ENCODE measurements at regions not wholly inside any gene's neighbourhood (a gene's known extent, or its start where the extent isn't known, plus 50 kb on each side); places are given as distances from the start of the nearest gene placed in this dataset.

DNA sequence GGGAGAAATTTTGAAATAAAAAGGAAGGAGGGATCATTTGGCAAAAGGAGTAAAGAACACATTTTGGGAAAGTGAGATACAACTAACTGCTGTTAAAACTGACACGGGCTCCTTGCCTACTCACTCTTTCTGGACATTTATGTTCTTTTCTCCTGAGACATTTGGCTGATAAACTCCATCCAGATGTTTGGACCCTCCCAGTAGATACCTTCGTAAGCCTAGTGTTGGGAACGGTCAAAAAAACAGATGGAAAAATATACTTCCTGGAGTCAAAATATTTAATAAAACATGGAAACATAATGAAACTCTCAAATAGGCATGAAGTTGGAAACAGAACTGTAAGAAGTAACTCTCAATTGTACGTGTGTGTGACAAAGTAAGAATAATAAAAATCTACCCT lies 360.1 kb upstream of the RIOK2 start:
- no peak for DNase-seq (ENCODE audit: extremely low spot score)
- TF ChIP-seq L3MBTL2 (conservative IDR thresholded peaks at IDR 0.05) (no peak), HDGF (IDR thresholded peaks at IDR 0.05; ENCODE audit: borderline replicate concordance) (no peak)
- TF ChIP-seq, protein P1, sequence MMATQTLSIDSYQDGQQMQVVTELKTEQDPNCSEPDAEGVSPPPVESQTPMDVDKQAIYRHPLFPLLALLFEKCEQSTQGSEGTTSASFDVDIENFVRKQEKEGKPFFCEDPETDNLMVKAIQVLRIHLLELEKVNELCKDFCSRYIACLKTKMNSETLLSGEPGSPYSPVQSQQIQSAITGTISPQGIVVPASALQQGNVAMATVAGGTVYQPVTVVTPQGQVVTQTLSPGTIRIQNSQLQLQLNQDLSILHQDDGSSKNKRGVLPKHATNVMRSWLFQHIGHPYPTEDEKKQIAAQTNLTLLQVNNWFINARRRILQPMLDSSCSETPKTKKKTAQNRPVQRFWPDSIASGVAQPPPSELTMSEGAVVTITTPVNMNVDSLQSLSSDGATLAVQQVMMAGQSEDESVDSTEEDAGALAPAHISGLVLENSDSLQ (IDR thresholded peaks at IDR 0.05) = no peak
- ChIA-PET CTCF (no interaction called here), POLR2A (no interaction called here)

DNA sequence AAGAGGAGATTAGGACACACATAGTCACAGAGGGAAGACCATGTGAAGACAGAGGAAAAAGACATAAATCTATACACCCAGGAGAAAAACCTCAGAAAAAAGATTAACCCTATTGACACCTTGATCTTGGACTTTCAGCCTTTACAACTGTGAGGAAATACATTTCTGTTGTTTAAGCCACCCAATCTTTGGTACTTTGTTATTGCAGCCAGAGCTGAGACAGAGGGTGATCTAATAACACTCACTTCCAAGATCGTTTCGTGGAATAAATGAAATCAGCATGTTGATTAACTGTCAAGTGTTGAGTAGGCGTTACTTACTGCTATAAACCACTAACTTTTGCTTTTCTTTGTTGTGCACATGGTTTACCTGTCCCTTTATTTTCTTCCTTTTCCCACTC lies 361.2 kb upstream of the RIOK2 start:
- ChIA-PET POLR2A (no interaction called here), CTCF (interaction anchor here (1.1 kb wide), 1 partner anchor 11 kb away, joined by 3 read pairs; no protein-coding TSS in a partner anchor)
- TF ChIP-seq TARDBP (IDR thresholded peaks at IDR 0.05) = no peak
- no peak for TF ChIP-seq FOXK2 (IDR thresholded peaks at IDR 0.05)
- no peak for TF ChIP-seq ELF4 (IDR thresholded peaks at IDR 0.05)
- no peak for TF ChIP-seq NFRKB (IDR thresholded peaks at IDR 0.05)
- no peak for TF ChIP-seq ZNF384 (IDR thresholded peaks at IDR 0.05)
- no peak for TF ChIP-seq SUZ12 (IDR thresholded peaks at IDR 0.05)
- DNase-seq (ENCODE audit: extremely low spot score) = no peak

DNA sequence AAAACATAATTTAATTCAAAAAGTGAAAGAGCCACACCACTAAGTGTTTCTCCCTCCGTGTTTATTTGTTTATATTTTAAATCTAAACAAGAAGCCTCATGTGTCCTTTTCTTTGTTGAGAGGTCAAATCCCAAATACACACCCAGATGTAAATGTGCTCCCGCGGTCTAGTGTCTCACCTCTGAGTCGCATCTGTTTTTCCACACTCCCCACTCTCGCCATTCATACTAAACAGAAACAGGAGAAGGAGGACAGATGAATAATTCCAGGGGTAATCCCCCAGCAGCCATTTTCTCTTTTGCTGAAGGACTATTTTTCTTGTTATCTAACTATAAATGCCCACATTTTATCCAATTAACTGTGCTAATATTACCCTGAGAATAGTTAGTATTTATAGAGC lies 361.6 kb upstream of the RIOK2 start:
- CTCF ChIA-PET = interaction anchor here (1.1 kb wide), 1 partner anchor 11 kb away, joined by 3 read pairs; no protein-coding TSS in a partner anchor

DNA sequence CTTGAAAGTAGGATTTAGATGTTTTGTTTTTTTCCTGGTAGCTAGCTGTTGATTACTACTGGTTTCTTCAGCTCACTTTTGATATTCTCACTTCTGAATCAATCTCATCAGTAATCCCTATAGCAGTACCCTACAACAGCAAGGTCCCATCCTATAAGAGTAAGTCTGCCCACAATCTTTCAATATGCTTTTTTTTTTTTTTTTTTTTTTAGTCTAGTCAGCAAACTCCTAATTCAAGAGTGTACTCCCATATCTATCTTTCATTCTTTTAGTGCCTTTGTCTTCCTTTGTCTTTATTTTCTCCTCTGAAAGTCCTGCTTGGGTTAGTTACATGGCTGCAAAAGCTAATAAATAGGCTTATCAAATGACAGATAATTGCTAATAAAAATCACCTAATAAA lies 362.4 kb upstream of the RIOK2 start:
- no peak for DNase-seq (ENCODE audit: extremely low spot score)
- TF ChIP-seq FOXK2 (IDR thresholded peaks at IDR 0.05) (no peak), ZNF384 (IDR thresholded peaks at IDR 0.05) (no peak), HDGF (IDR thresholded peaks at IDR 0.05; ENCODE audit: borderline replicate concordance) (no peak), SP1 (IDR thresholded peaks at IDR 0.05) (no peak), TARDBP (IDR thresholded peaks at IDR 0.05) (no peak), ELF4 (IDR thresholded peaks at IDR 0.05) (no peak), BHLHE40 (IDR thresholded peaks at IDR 0.05; ENCODE audit: borderline replicate concordance) (no peak), FOXM1 (IDR thresholded peaks at IDR 0.05; ENCODE audit: borderline replicate concordance) (no peak), FOXA1 (IDR thresholded peaks at IDR 0.05) (no peak), NFRKB (IDR thresholded peaks at IDR 0.05) (no peak), CTBP1 (IDR thresholded peaks at IDR 0.05; ENCODE audit: borderline replicate concordance) (no peak), L3MBTL2 (conservative IDR thresholded peaks at IDR 0.05) (no peak)
- ChIA-PET CTCF (interaction anchor here (1.1 kb wide), 1 partner anchor 12 kb away, joined by 3 read pairs; no protein-coding TSS in a partner anchor), POLR2A (no interaction called here)

More for the DNA sequence above, 361.6 kb upstream of the RIOK2 start:
- DNase-seq (ENCODE audit: extremely low spot score) = no peak
- POLR2A ChIA-PET = no interaction called here
- TF ChIP-seq NFRKB (IDR thresholded peaks at IDR 0.05) (no peak), FOXM1 (IDR thresholded peaks at IDR 0.05; ENCODE audit: borderline replicate concordance) (no peak), HDGF (IDR thresholded peaks at IDR 0.05; ENCODE audit: borderline replicate concordance) (no peak), CTBP1 (IDR thresholded peaks at IDR 0.05; ENCODE audit: borderline replicate concordance) (no peak)
- TF ChIP-seq, protein P1 (IDR thresholded peaks at IDR 0.05) = no peak

DNA sequence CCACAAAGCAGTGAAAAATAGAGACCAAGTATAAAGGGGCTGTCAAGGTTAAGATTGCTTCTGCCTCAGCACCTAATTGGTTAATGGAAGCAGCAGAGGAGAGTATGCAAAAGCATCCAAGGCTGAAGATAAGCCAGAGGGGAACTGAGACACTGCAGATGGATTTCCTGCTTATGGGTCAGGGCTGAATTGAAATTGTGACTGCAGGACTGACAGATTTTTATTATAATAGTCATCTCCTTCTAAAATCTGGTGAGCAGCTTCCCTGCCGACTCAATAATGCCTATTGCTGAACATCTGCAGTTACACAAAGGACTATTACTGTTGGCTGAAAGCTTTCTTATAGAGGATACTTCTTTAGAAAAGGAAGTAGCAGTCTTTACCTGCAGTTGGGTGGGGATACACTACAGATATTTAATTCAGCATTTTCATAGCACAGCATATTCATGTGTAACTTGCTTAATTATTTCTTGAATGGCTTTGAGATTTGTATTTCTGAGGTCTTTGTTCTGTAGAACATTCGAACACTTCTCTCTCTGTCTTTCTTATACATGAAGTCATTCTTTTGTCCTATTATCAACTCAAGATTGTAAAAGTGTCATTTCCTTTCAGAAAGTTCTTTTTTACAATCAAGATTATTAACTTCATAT lies 363.0 kb upstream of the RIOK2 start:
- no peak for TF ChIP-seq SP1 (IDR thresholded peaks at IDR 0.05)
- no peak for DNase-seq (ENCODE audit: extremely low spot score)
- POLR2A ChIA-PET = no interaction called here
- CTCF ChIA-PET = interaction anchor here (0.7 kb wide), 1 partner anchor 1084 kb away, joined by 4 read pairs; no protein-coding TSS in a partner anchor

DNA sequence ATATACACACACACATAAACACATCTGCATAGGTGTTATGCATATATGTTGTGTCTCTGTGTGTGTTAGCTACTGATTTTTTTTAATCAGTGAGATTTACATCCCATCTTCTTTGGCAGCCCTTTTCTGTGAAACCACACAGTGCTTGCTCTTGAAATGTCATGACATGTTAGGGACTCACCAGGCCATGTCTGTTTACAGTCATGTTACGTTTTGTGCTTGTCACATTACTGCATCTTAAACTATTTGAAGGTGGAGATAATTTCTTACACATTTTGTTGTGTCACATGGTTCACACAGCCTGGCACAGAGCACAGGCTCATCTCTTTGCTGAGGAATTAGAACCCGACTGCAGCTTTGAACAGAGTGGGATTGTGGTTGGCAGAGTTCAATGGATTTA lies 364.4 kb upstream of the RIOK2 start:
- POLR2A ChIA-PET = no interaction called here
- CTCF ChIA-PET = no interaction called here
- no peak for TF ChIP-seq LEF1 (IDR thresholded peaks at IDR 0.05; ENCODE audit: borderline replicate concordance)
- no peak for TF ChIP-seq HDGF (IDR thresholded peaks at IDR 0.05; ENCODE audit: borderline replicate concordance)
- TF ChIP-seq FOXA1 (IDR thresholded peaks at IDR 0.05) = no peak
- no peak for TF ChIP-seq TARDBP (IDR thresholded peaks at IDR 0.05)
- no peak for TF ChIP-seq ARNT (IDR thresholded peaks at IDR 0.05)
- TF ChIP-seq ELF4 (IDR thresholded peaks at IDR 0.05) = no peak
- no peak for TF ChIP-seq NFRKB (IDR thresholded peaks at IDR 0.05)
- TF ChIP-seq SUZ12 (IDR thresholded peaks at IDR 0.05) = no peak
- no peak for TF ChIP-seq FOXK2 (IDR thresholded peaks at IDR 0.05)
- TF ChIP-seq CTBP1 (IDR thresholded peaks at IDR 0.05; ENCODE audit: borderline replicate concordance) = no peak
- no peak for TF ChIP-seq ZNF384 (IDR thresholded peaks at IDR 0.05)
- TF ChIP-seq BHLHE40 (IDR thresholded peaks at IDR 0.05; ENCODE audit: borderline replicate concordance) = no peak
- DNase-seq (ENCODE audit: extremely low spot score) = no peak

DNA sequence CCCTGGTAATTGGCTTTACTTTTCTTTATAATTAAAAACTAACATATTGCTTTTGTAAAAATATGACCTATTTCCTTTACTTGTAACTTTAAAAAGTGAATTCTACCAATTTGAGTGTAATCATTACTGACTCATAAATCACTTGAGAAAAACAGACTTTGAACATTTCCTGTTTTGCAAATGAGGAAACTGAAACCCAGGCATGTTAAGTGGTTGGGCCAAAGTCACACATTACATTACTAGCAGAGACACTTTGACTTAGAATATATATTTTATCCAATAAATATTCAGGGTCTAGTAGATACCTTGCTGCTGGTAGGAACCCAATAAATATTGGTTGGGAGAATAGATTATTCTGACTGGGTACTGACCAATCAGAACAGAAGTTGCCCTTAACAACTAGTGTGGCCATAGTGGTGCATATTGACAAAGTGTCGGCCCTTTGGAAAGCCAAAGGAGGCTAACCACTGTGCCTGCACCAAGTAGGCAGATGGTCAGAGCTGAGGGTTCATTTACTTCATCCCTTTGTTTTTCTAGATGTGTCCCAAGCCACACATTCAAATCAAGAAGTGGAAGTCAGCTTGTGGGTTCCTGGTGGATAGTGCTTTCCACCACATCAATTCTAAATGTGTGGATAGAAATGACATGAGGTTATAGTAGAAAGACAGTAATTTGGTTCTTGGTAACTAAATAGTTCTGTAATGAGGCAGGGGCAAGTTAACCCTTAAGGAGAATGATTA lies 365.1 kb upstream of the RIOK2 start:
- TF ChIP-seq LEF1 (IDR thresholded peaks at IDR 0.05; ENCODE audit: borderline replicate concordance) (no peak), NFRKB (IDR thresholded peaks at IDR 0.05) (no peak), FOXM1 (IDR thresholded peaks at IDR 0.05; ENCODE audit: borderline replicate concordance) (no peak), FOXK2 (IDR thresholded peaks at IDR 0.05) (no peak), ELF4 (IDR thresholded peaks at IDR 0.05) (no peak), CTBP1 (IDR thresholded peaks at IDR 0.05; ENCODE audit: borderline replicate concordance) (no peak), L3MBTL2 (conservative IDR thresholded peaks at IDR 0.05) (no peak), ZNF384 (IDR thresholded peaks at IDR 0.05) (no peak), FOXA1 (IDR thresholded peaks at IDR 0.05) (no peak), HDGF (IDR thresholded peaks at IDR 0.05; ENCODE audit: borderline replicate concordance) (no peak), ARNT (IDR thresholded peaks at IDR 0.05) (no peak), BHLHE40 (IDR thresholded peaks at IDR 0.05; ENCODE audit: borderline replicate concordance) (no peak)
- TF ChIP-seq, protein P1 (IDR thresholded peaks at IDR 0.05) = no peak
- POLR2A ChIA-PET = no interaction called here
- no peak for DNase-seq (ENCODE audit: extremely low spot score)
- CTCF ChIA-PET = interaction anchor here (1.2 kb wide), 1 partner anchor 14 kb away, joined by 4 read pairs; no protein-coding TSS in a partner anchor
